ENCODE measurements at regions not wholly inside any gene's neighbourhood (a gene's known extent, or its start where the extent isn't known, plus 50 kb on each side); places are given as distances from the start of the nearest gene placed in this dataset.
A peak's percentile ranks its signal among the peaks of the same experiment; 100 is the strongest.

- no peak for DNase-seq (ENCODE audit: low read depth, low spot score)
- H3K4me3 ChIP-seq (ENCODE audit: low read length) = no peak overlapping the region
Observed at GRCh38 chr21:14699433-14700407, 153.6 kb upstream of the SAMSN1 start.

GRCh38 chr21:14697769-14698168 lies 151.7 kb upstream of the SAMSN1 start:
- no peak overlapping the region for H3K4me3 ChIP-seq (ENCODE audit: low read length)
- no peak for DNase-seq (ENCODE audit: low read depth, low spot score)

- no peak for DNase-seq (ENCODE audit: low read depth, low spot score)
- no peak overlapping the region for H3K4me3 ChIP-seq (ENCODE audit: low read length)
Observed at GRCh38 chr21:14694817-14695216, 148.7 kb upstream of the SAMSN1 start.

- no peak overlapping the region for H3K4me3 ChIP-seq (ENCODE audit: low read length)
Observed at GRCh38 chr21:14693997-14694396, 147.9 kb upstream of the SAMSN1 start.

GRCh38 chr21:14691914-14692313 lies 145.8 kb upstream of the SAMSN1 start:
- no peak for DNase-seq (ENCODE audit: low read depth, low spot score)
- no peak overlapping the region for H3K4me3 ChIP-seq (ENCODE audit: low read length)

More at GRCh38 chr21:14693997-14694396, 147.9 kb upstream of the SAMSN1 start:
- DNase-seq (ENCODE audit: low read depth, low spot score) = no peak

- DNase-seq (ENCODE audit: low read depth, low spot score) = no peak
- no peak overlapping the region for H3K4me3 ChIP-seq (ENCODE audit: low read length)
Observed at GRCh38 chr21:14690886-14691285, 144.8 kb upstream of the SAMSN1 start.

GRCh38 chr21:14688936-14689335 lies 142.8 kb upstream of the SAMSN1 start:
- H3K4me3 ChIP-seq (ENCODE audit: low read length) = no peak overlapping the region
- DNase-seq (ENCODE audit: low read depth, low spot score) = no peak

- no peak for DNase-seq (ENCODE audit: low read depth, low spot score)
- H3K4me3 ChIP-seq (ENCODE audit: low read length) = no peak overlapping the region
Observed at GRCh38 chr21:14688412-14688811, 142.3 kb upstream of the SAMSN1 start.

- H3K4me3 ChIP-seq (ENCODE audit: low read length) = no peak overlapping the region
- DNase-seq (ENCODE audit: low read depth, low spot score) = no peak
Observed at GRCh38 chr21:14687268-14687625, 141.1 kb upstream of the SAMSN1 start.

- H3K4me3 ChIP-seq (ENCODE audit: low read length) = no peak overlapping the region
- no peak for DNase-seq (ENCODE audit: low read depth, low spot score)
Observed at GRCh38 chr21:14686466-14687267, 140.6 kb upstream of the SAMSN1 start.

- no peak for DNase-seq (ENCODE audit: low read depth, low spot score)
- H3K4me3 ChIP-seq (ENCODE audit: low read length) = no peak overlapping the region
Observed at GRCh38 chr21:14685568-14685967, 139.5 kb upstream of the SAMSN1 start.

- no peak for DNase-seq (ENCODE audit: low read depth, low spot score)
- H3K4me3 ChIP-seq (ENCODE audit: low read length) = no peak overlapping the region
Observed at GRCh38 chr21:14684071-14684470, 138.0 kb upstream of the SAMSN1 start.

- no peak for DNase-seq (ENCODE audit: low read depth, low spot score)
Observed at GRCh38 chr21:14683063-14683462, 136.9 kb upstream of the SAMSN1 start.

GRCh38 chr21:14678973-14679574 lies 133.0 kb upstream of the SAMSN1 start:
- no peak overlapping the region for H3K4me3 ChIP-seq (ENCODE audit: low read length)
- DNase-seq (ENCODE audit: low read depth, low spot score) = no peak

More at GRCh38 chr21:14683063-14683462, 136.9 kb upstream of the SAMSN1 start:
- no peak overlapping the region for H3K4me3 ChIP-seq (ENCODE audit: low read length)

GRCh38 chr21:14677639-14678179 lies 131.6 kb upstream of the SAMSN1 start:
- no peak overlapping the region for H3K4me3 ChIP-seq (ENCODE audit: low read length)
- no peak for DNase-seq (ENCODE audit: low read depth, low spot score)

- no peak overlapping the region for H3K4me3 ChIP-seq (ENCODE audit: low read length)
- no peak for DNase-seq (ENCODE audit: low read depth, low spot score)
Observed at GRCh38 chr21:14677013-14677412, 130.9 kb upstream of the SAMSN1 start.

- no peak overlapping the region for H3K4me3 ChIP-seq (ENCODE audit: low read length)
- DNase-seq (ENCODE audit: low read depth, low spot score) = peak; percentile 70
Observed at GRCh38 chr21:14675774-14676530, 129.8 kb upstream of the SAMSN1 start.

- no peak for DNase-seq (ENCODE audit: low read depth, low spot score)
Observed at GRCh38 chr21:14673649-14674048, 127.5 kb upstream of the SAMSN1 start.

GRCh38 chr21:14672466-14672865 lies 126.4 kb upstream of the SAMSN1 start:
- H3K4me3 ChIP-seq (ENCODE audit: low read length) = no peak overlapping the region
- DNase-seq (ENCODE audit: low read depth, low spot score) = no peak

More at GRCh38 chr21:14673649-14674048, 127.5 kb upstream of the SAMSN1 start:
- no peak overlapping the region for H3K4me3 ChIP-seq (ENCODE audit: low read length)

Measured in Jurkat, Clone E6-1 (cell line).